Endodermal cell (in vitro differentiated cells): ENCODE measurements at regions not wholly inside any gene's neighbourhood (a gene's known extent, or its start where the extent isn't known, plus 50 kb on each side); places are given as distances from the start of the nearest gene placed in this dataset.

ENCODE experiments used
- DNase-seq: peaks from one replicate; pipeline ENCODE4 v3.0.0-alpha.2; 2017
- H3K27ac ChIP-seq: 2 replicates; pipeline ENCODE4 v1.5.1; 2013; ENCODE audit warnings: mild to moderate bottlenecking, low read depth, low read length, moderate library complexity
- H3K27me3 ChIP-seq: 2 replicates; pipeline ENCODE4 v1.6.1; 2013; ENCODE audit warnings: mild to moderate bottlenecking, low read length, moderate library complexity; ENCODE audit not compliant: insufficient read depth, control insufficient read depth, poor library complexity, severe bottlenecking
- H3K36me3 ChIP-seq: 2 replicates; pipeline ENCODE4 v1.7.0; 2013; ENCODE audit warnings: mild to moderate bottlenecking, low read length, moderate library complexity; ENCODE audit not compliant: control insufficient read depth, insufficient read depth
- H3K4me1 ChIP-seq: one replicate; pipeline ENCODE4 v1.7.0; 2013; ENCODE audit warnings: low read length; ENCODE audit not compliant: control insufficient read depth, insufficient read depth
- H3K4me3 ChIP-seq: 2 replicates; pipeline ENCODE4 v1.5.1; 2013; ENCODE audit warnings: mild to moderate bottlenecking, low read length, moderate library complexity
- H3K9ac ChIP-seq: 2 replicates; pipeline ENCODE4 v1.6.1; 2013; ENCODE audit warnings: mild to moderate bottlenecking, low read length, moderate library complexity; ENCODE audit not compliant: poor library complexity, severe bottlenecking; ENCODE audit errors: extremely low read depth
- H3K9me3 ChIP-seq: 2 replicates; pipeline ENCODE4 v1.6.1; 2013; ENCODE audit warnings: mild to moderate bottlenecking, low read length, moderate library complexity; ENCODE audit not compliant: control insufficient read depth
- H3K27ac Mint-ChIP-seq: 2 replicates; pipeline ENCODE4 v1.8.0; 2020; ENCODE audit warnings: mixed read lengths
- H3K27me3 Mint-ChIP-seq: 2 replicates; pipeline ENCODE4 v1.8.0; 2021; ENCODE audit warnings: mild to moderate bottlenecking, mixed read lengths; ENCODE audit not compliant: insufficient read depth
- H3K36me3 Mint-ChIP-seq: 2 replicates; pipeline ENCODE4 v1.8.0; 2020; ENCODE audit warnings: low read depth, mixed read lengths
- H3K4me1 Mint-ChIP-seq: 2 replicates; pipeline ENCODE4 v1.8.0; 2020; ENCODE audit warnings: mixed read lengths
- H3K4me3 Mint-ChIP-seq: 2 replicates; pipeline ENCODE4 v1.8.0; 2020; ENCODE audit warnings: mild to moderate bottlenecking, moderate library complexity, mixed read lengths
- H3K9me3 Mint-ChIP-seq: 2 replicates; pipeline ENCODE4 v1.8.0; 2020; ENCODE audit warnings: mild to moderate bottlenecking, mixed read lengths
- WGBS, 2 experiments: methylation state at CpG; one replicate each; pipeline versions ENCODE4 v1.1.5 to v1.1.7; 2013; ENCODE audit warnings: missing lambda C conversion rate in 2 of 2, mixed read lengths in 1 of 2; ENCODE audit not compliant: insufficient coverage in 1 of 2, insufficient read length in 1 of 2; 5-methylcytosine and 5-hydroxymethylcytosine counted together
- TF ChIP-seq, protein P1 (sequence below): fragments of 200-600 bp; sonication (generic); conservative IDR thresholded peaks from 2 replicates; pipeline ENCODE4 v1.5.0; 2021; ENCODE audit warnings: antibody characterized with exemption, mild to moderate bottlenecking

GRCh38 chr14:22428700-22429291 is 160.2 kb downstream of the DAD1 start:
- TF ChIP-seq, protein P1, sequence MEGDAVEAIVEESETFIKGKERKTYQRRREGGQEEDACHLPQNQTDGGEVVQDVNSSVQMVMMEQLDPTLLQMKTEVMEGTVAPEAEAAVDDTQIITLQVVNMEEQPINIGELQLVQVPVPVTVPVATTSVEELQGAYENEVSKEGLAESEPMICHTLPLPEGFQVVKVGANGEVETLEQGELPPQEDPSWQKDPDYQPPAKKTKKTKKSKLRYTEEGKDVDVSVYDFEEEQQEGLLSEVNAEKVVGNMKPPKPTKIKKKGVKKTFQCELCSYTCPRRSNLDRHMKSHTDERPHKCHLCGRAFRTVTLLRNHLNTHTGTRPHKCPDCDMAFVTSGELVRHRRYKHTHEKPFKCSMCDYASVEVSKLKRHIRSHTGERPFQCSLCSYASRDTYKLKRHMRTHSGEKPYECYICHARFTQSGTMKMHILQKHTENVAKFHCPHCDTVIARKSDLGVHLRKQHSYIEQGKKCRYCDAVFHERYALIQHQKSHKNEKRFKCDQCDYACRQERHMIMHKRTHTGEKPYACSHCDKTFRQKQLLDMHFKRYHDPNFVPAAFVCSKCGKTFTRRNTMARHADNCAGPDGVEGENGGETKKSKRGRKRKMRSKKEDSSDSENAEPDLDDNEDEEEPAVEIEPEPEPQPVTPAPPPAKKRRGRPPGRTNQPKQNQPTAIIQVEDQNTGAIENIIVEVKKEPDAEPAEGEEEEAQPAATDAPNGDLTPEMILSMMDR: no peak
- no peak overlapping the region for H3K4me3 Mint-ChIP-seq
- Histone ChIP-seq H3K4me3 (no peak overlapping the region), H3K36me3 (no peaks in the 10 kb centered on the region), H3K27ac (peak overlapping the region; percentile 88), H3K4me1 (no peaks in the 10 kb centered on the region), H3K9me3 (no peaks in the 10 kb centered on the region), H3K27me3 (peaks cover 18% of the 10 kb centered on the region), H3K9ac (no peak overlapping the region)
- no peaks in the 10 kb centered on the region for H3K9me3 Mint-ChIP-seq
- H3K27ac Mint-ChIP-seq: no peak overlapping the region
- H3K4me1 Mint-ChIP-seq: peaks cover 17% of the 10 kb centered on the region
- H3K27me3 Mint-ChIP-seq: peaks cover 8% of the 10 kb centered on the region
- no peaks in the 10 kb centered on the region for H3K36me3 Mint-ChIP-seq
- DNase-seq: peak; percentile 14
- 90 to 91% methylated on average over 7 of the region's 7 CpGs for WGBS, 2 experiments

DNA sequence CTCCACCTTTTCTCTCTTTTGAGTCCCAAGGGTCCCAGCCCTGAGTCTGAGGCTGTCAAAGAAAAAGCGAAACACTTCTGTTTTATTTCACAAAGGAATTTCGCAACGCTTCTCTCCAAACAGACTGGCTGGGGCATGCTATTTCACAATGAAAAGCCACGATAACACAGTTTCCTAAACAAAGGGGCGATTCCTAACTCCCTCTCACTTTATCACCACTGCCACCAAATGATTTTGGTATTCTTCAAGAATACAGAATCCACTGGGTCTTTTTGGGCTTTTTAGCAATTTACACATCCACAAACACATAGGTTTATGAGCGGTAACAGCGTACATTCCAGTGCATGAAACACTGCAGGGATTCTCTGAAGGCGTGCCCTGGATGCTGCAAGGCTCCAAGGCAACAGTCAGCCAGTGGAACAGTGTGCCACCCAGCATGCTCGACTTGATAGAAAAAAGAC is 161.2 kb downstream of the DAD1 start:
- peaks cover 17% of the 10 kb centered on the region for H3K27me3 ChIP-seq
- peak overlapping the region; percentile 88 for H3K27ac ChIP-seq
- no peak overlapping the region for H3K9ac ChIP-seq
- H3K4me1 ChIP-seq: no peaks in the 10 kb centered on the region
- Mint-ChIP-seq H3K4me3 (no peak overlapping the region), H3K4me1 (peaks cover 17% of the 10 kb centered on the region), H3K27ac (no peak overlapping the region), H3K27me3 (peaks cover 8% of the 10 kb centered on the region), H3K36me3 (no peaks in the 10 kb centered on the region), H3K9me3 (no peaks in the 10 kb centered on the region)
- TF ChIP-seq, protein P1: no peak
- peak; percentile 39 for DNase-seq
- 57 to 80% methylated on average over 8 to 9 of the region's 9 CpGs for WGBS, 2 experiments
- H3K9me3 ChIP-seq: no peaks in the 10 kb centered on the region
- no peaks in the 10 kb centered on the region for H3K36me3 ChIP-seq
- H3K4me3 ChIP-seq: no peak overlapping the region

- no peaks in the 10 kb centered on the region for H3K9me3 ChIP-seq
- Mint-ChIP-seq H3K27ac (no peak overlapping the region), H3K36me3 (no peaks in the 10 kb centered on the region), H3K27me3 (peaks cover 8% of the 10 kb centered on the region), H3K4me3 (no peak overlapping the region), H3K4me1 (peaks cover 17% of the 10 kb centered on the region), H3K9me3 (no peaks in the 10 kb centered on the region)
- peaks cover 6% of the 10 kb centered on the region for H3K27me3 ChIP-seq
- H3K36me3 ChIP-seq: no peaks in the 10 kb centered on the region
- 82 to 86% methylated on average over 6 to 7 of the region's 7 CpGs for WGBS, 2 experiments
- TF ChIP-seq, protein P1: no peak
- H3K4me3 ChIP-seq: no peak overlapping the region
- H3K9ac ChIP-seq: no peak overlapping the region
- H3K4me1 ChIP-seq: no peaks in the 10 kb centered on the region
- H3K27ac ChIP-seq: no peak overlapping the region
- peak; percentile 12 for DNase-seq
These were observed 162.3 kb downstream of the DAD1 start for GRCh38 chr14:22426711-22427110.
